SK-N-SH (cell line): ENCODE measurements at regions not wholly inside any gene's neighbourhood (a gene's known extent, or its start where the extent isn't known, plus 50 kb on each side); places are given as distances from the start of the nearest gene placed in this dataset.

ENCODE experiments used
- CTCF ChIA-PET: fragments of 300-600, 350-600 bp; formaldehyde crosslinking; extraction: SDS; loops from one replicate; lab custom pipeline; 2021; lab: Yijun Ruan, JAX
- POLR2A ChIA-PET: fragments of 350-600 bp; sonication (Branson Sonifier 250); formaldehyde crosslinking; extraction: SDS; loops from one replicate; lab custom pipeline; 2020; ENCODE audit warnings: antibody characterized with exemption, inconsistent platforms; lab: Yijun Ruan, JAX
- DNase-seq: peaks from one replicate; pipeline ENCODE4 v3.0.0; 2012
- H2AFZ ChIP-seq: fragments of 200-600 bp; sonication (generic); 2 replicates; pipeline ENCODE4 v1.8.1; 2016; ENCODE audit warnings: antibody characterized with exemption, mild to moderate bottlenecking, low read depth
- H3F3A ChIP-seq: fragments of 200-600 bp; sonication (generic); replicated peaks from 2 replicates; pipeline ENCODE3; 2016; ENCODE audit warnings: antibody characterized with exemption, mild to moderate bottlenecking; ENCODE audit not compliant: insufficient read depth
- H3K27ac ChIP-seq, 2 experiments: fragments of 200-500 bp in 1 of 2; fragments of 200-600 bp in 1 of 2; sonication (Bioruptor generic) in 1 of 2; sonication (generic), shearing (Covaris generic) in 1 of 2; 2 replicates each; pipeline versions ENCODE4 v1.5.1 to v1.6.1; 2014 to 2016; ENCODE audit warnings: low read depth in 2 of 2, inconsistent platforms in 1 of 2, low read length in 1 of 2, mild to moderate bottlenecking in 1 of 2, mixed read lengths in 1 of 2
- H3K27me3 ChIP-seq: fragments of 200-600 bp; sonication (generic), shearing (Covaris generic); 2 replicates; pipeline ENCODE4 v1.6.1; 2016; ENCODE audit warnings: mixed run types; ENCODE audit not compliant: insufficient read depth
- H3K36me3 ChIP-seq, 2 experiments: fragments of 200-500 bp in 1 of 2; fragments of 200-600 bp in 1 of 2; sonication (Bioruptor generic) in 1 of 2; sonication (generic) in 1 of 2; replicated peaks in 1 of 2; 2 replicates each; pipeline versions ENCODE3 to v1.5.1; 2014 to 2016; ENCODE audit warnings: low read length in 1 of 2, mild to moderate bottlenecking in 1 of 2; ENCODE audit not compliant: insufficient read depth in 2 of 2, control insufficient read depth in 1 of 2
- H3K4me1 ChIP-seq, 2 experiments: fragments of 200-500 bp in 1 of 2; fragments of 200-600 bp in 1 of 2; sonication (Bioruptor generic) in 1 of 2; sonication (generic), shearing (Covaris generic) in 1 of 2; 2 replicates each; pipeline versions ENCODE4 v1.5.1 to v1.6.1; 2014 to 2016; ENCODE audit warnings: low read depth in 1 of 2, low read length in 1 of 2, mixed run types in 1 of 2; ENCODE audit not compliant: insufficient read depth in 2 of 2, control insufficient read depth in 1 of 2
- H3K4me2 ChIP-seq: fragments of 200-600 bp; sonication (generic), shearing (Covaris generic); 2 replicates; pipeline ENCODE4 v1.6.1; 2017; ENCODE audit warnings: mixed run types
- H3K4me3 ChIP-seq, 2 experiments: fragments of 200-500 bp in 1 of 2; fragments of 200-600 bp in 1 of 2; sonication (Bioruptor generic) in 1 of 2; sonication (generic), shearing (Covaris generic) in 1 of 2; 2 replicates each; pipeline versions ENCODE4 v1.5.1 to v1.8.1; 2014 to 2016; ENCODE audit warnings: low read depth in 2 of 2, inconsistent platforms in 1 of 2, low read length in 1 of 2, mild to moderate bottlenecking in 1 of 2, mixed read lengths in 1 of 2, moderate library complexity in 1 of 2
- H3K79me2 ChIP-seq: fragments of 200-600 bp; sonication (generic); 2 replicates; pipeline ENCODE4 v1.8.1; 2017; ENCODE audit warnings: mild to moderate bottlenecking; ENCODE audit not compliant: insufficient read depth
- H3K9ac ChIP-seq: fragments of 200-600 bp; sonication (generic); 2 replicates; pipeline ENCODE4 v1.6.1; 2017; ENCODE audit warnings: mixed run types
- H3K9me2 ChIP-seq: fragments of 200-600 bp; sonication (generic); 2 replicates; pipeline ENCODE4 v1.6.1; 2017; ENCODE audit warnings: mixed run types
- H3K9me3 ChIP-seq: fragments of 200-600 bp; sonication (generic); 2 replicates; pipeline ENCODE4 v1.6.1; 2017; ENCODE audit warnings: mixed run types, mild to moderate bottlenecking, moderate library complexity
- H4K20me1 ChIP-seq: fragments of 200-600 bp; sonication (generic); 2 replicates; pipeline ENCODE4 v1.6.1; 2017; ENCODE audit warnings: mild to moderate bottlenecking, mixed run types; ENCODE audit not compliant: insufficient read depth
- EP300 ChIP-seq, 2 experiments: IDR thresholded peaks; 2 replicates each; pipeline versions ENCODE4 v1.4.0 to v1.6.1; 2012; ENCODE audit warnings: borderline replicate concordance in 1 of 2, low read depth in 1 of 2, low read length in 1 of 2
- FOXJ3 ChIP-seq: sonication (generic); formaldehyde crosslinking; IDR thresholded peaks from 2 replicates; pipeline ENCODE4 v1.5.1; 2020; ENCODE audit warnings: mild to moderate bottlenecking, missing genetic modification reagents
- GABPA ChIP-seq: IDR thresholded peaks from 2 replicates; pipeline ENCODE4 v1.4.0; 2012; ENCODE audit warnings: low read depth, mild to moderate bottlenecking
- GATA2 ChIP-seq: sonication (generic); formaldehyde crosslinking; IDR thresholded peaks from 2 replicates; pipeline ENCODE4 v1.5.0; 2020; ENCODE audit warnings: mild to moderate bottlenecking, missing genetic modification reagents
- JUND ChIP-seq: IDR thresholded peaks from 2 replicates; pipeline ENCODE4 v1.4.0; 2012
- MEF2A ChIP-seq: IDR thresholded peaks from 2 replicates; pipeline ENCODE4 v1.4.0; 2012; ENCODE audit warnings: low read depth, borderline replicate concordance
- MXI1 ChIP-seq: IDR thresholded peaks from 2 replicates; pipeline ENCODE4 v1.6.1; 2012; ENCODE audit warnings: mild to moderate bottlenecking, low read depth, low read length, improper control_type of control experiment
- NFIC ChIP-seq: IDR thresholded peaks from 2 replicates; pipeline ENCODE4 v1.4.0; 2012; ENCODE audit warnings: borderline replicate concordance
- NRF1 ChIP-seq: IDR thresholded peaks from 2 replicates; pipeline ENCODE4 v1.6.1; 2012; ENCODE audit warnings: low read depth, mild to moderate bottlenecking, low read length
- RAD21 ChIP-seq: IDR thresholded peaks from 2 replicates; pipeline ENCODE4 v1.6.1; 2012; ENCODE audit warnings: mild to moderate bottlenecking, low read length
- RXRA ChIP-seq: IDR thresholded peaks from 2 replicates; pipeline ENCODE4 v1.4.0; 2012; ENCODE audit warnings: low read depth, mild to moderate bottlenecking, borderline replicate concordance
- SMC3 ChIP-seq: IDR thresholded peaks from 2 replicates; pipeline ENCODE4 v1.6.1; 2012; ENCODE audit warnings: low read depth, low read length, improper control_type of control experiment
- TCF12 ChIP-seq: IDR thresholded peaks from 2 replicates; pipeline ENCODE4 v1.4.0; 2012
- WGBS: methylation state at CpG from one replicate; pipeline ENCODE4 v1.1.6; 2017; ENCODE audit warnings: low lambda C conversion rate; 5-methylcytosine and 5-hydroxymethylcytosine counted together
- TF ChIP-seq, protein P1 (sequence below): IDR thresholded peaks from 2 replicates; pipeline ENCODE4 v1.6.1; 2012; ENCODE audit warnings: mild to moderate bottlenecking, low read depth, low read length, moderate library complexity
- TF ChIP-seq, protein P2 (sequence below): IDR thresholded peaks from 2 replicates; pipeline ENCODE4 v1.4.0; 2012; ENCODE audit warnings: low read depth, borderline replicate concordance
- TF ChIP-seq, protein P3 (sequence below): fragments of 150-350 bp; IDR thresholded peaks from 2 replicates; pipeline ENCODE4 v1.6.1; 2017; ENCODE audit warnings: antibody characterized with exemption, low read length, low read depth, borderline replicate concordance
- TF ChIP-seq, protein P4 (sequence below): IDR thresholded peaks from 2 replicates; pipeline ENCODE4 v1.4.0; 2012; ENCODE audit warnings: low read depth
- TF ChIP-seq, protein P5 (sequence below): fragments of 200-600 bp; sonication (generic); IDR thresholded peaks from 2 replicates; pipeline ENCODE4 v1.6.1; 2017; ENCODE audit warnings: antibody characterized with exemption, mild to moderate bottlenecking, moderate library complexity

DNA sequence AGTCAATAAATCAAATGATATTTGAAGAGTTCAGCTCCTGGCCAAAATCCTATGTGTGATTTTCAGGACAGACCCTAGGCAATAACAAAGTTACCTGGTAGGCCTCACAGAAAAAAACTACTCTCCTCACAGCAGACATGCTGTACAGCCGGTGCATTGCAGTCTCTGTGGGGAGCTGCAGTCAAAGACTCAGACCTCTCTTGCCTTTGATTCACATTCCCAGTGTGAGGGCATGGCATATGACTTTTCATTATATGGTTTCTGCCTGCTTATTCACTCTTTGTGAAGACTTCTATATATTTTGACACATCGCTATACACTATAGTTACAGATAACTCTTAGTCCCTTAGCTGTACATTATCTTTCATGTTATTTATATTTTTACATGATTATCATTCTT, 2684.3 kb upstream of the PCDH20 start (continued):
- TF ChIP-seq, protein P1, sequence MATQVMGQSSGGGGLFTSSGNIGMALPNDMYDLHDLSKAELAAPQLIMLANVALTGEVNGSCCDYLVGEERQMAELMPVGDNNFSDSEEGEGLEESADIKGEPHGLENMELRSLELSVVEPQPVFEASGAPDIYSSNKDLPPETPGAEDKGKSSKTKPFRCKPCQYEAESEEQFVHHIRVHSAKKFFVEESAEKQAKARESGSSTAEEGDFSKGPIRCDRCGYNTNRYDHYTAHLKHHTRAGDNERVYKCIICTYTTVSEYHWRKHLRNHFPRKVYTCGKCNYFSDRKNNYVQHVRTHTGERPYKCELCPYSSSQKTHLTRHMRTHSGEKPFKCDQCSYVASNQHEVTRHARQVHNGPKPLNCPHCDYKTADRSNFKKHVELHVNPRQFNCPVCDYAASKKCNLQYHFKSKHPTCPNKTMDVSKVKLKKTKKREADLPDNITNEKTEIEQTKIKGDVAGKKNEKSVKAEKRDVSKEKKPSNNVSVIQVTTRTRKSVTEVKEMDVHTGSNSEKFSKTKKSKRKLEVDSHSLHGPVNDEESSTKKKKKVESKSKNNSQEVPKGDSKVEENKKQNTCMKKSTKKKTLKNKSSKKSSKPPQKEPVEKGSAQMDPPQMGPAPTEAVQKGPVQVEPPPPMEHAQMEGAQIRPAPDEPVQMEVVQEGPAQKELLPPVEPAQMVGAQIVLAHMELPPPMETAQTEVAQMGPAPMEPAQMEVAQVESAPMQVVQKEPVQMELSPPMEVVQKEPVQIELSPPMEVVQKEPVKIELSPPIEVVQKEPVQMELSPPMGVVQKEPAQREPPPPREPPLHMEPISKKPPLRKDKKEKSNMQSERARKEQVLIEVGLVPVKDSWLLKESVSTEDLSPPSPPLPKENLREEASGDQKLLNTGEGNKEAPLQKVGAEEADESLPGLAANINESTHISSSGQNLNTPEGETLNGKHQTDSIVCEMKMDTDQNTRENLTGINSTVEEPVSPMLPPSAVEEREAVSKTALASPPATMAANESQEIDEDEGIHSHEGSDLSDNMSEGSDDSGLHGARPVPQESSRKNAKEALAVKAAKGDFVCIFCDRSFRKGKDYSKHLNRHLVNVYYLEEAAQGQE = no peak
- no peak for TF ChIP-seq RAD21
- no peak for TF ChIP-seq SMC3
- no peak for TF ChIP-seq EP300 (IDR thresholded peaks at IDR 0.05; ENCODE audit: borderline replicate concordance in 1 of 2, low read depth in 1 of 2, low read length in 1 of 2)
- TF ChIP-seq NRF1 = no peak
- TF ChIP-seq JUND = no peak
- TF ChIP-seq NFIC = no peak
- TF ChIP-seq, protein P2, sequence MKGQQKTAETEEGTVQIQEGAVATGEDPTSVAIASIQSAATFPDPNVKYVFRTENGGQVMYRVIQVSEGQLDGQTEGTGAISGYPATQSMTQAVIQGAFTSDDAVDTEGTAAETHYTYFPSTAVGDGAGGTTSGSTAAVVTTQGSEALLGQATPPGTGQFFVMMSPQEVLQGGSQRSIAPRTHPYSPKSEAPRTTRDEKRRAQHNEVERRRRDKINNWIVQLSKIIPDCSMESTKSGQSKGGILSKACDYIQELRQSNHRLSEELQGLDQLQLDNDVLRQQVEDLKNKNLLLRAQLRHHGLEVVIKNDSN = no peak
- TF ChIP-seq, protein P3, sequence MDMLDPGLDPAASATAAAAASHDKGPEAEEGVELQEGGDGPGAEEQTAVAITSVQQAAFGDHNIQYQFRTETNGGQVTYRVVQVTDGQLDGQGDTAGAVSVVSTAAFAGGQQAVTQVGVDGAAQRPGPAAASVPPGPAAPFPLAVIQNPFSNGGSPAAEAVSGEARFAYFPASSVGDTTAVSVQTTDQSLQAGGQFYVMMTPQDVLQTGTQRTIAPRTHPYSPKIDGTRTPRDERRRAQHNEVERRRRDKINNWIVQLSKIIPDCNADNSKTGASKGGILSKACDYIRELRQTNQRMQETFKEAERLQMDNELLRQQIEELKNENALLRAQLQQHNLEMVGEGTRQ = no peak
- TF ChIP-seq, all 33 proteins: peak for 0

DNA sequence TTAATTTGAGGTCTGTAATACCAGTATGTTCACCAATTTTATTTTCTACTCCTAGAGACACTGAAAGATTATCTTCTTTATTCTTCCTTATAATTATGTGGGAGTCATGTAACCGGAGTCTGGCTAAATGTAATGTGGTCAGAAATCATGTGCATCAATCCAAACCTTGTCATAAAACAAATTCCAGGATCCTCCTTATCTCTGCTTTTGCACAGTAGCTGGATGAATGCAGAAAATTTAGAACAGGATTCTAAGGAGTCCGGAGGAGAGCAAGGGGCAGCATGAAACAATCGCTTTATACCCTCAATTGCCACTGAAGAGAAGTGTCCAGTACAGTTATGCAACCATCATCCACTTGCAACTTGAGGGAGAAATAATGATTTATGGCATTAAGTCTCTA, 2674.7 kb upstream of the PCDH20 start:
- no peaks in the 10 kb centered on the region for H3K36me3 ChIP-seq
- CTCF ChIA-PET = no interaction called here
- H3K4me2 ChIP-seq = no peak overlapping the region
- H3K9me2 ChIP-seq = no peaks in the 10 kb centered on the region
- H3F3A ChIP-seq = no peaks in the 10 kb centered on the region
- H2AFZ ChIP-seq = no peak overlapping the region
- DNase-seq = no peak
- WGBS = 79% methylated on average over 3 of the region's 3 CpGs
- H4K20me1 ChIP-seq = no peaks in the 10 kb centered on the region
- POLR2A ChIA-PET = no interaction called here
- no peaks in the 10 kb centered on the region for H3K4me1 ChIP-seq
- no peaks in the 10 kb centered on the region for H3K27me3 ChIP-seq
- no peaks in the 10 kb centered on the region for H3K9me3 ChIP-seq
- H3K27ac ChIP-seq = no peak overlapping the region
- H3K4me3 ChIP-seq = no peak overlapping the region
- H3K79me2 ChIP-seq = no peaks in the 10 kb centered on the region
- no peak for TF ChIP-seq RXRA
- TF ChIP-seq FOXJ3 (CRISPR knock-in tag) = no peak
- TF ChIP-seq TCF12 = no peak
- TF ChIP-seq, protein P3 = no peak
- TF ChIP-seq, protein P4, sequence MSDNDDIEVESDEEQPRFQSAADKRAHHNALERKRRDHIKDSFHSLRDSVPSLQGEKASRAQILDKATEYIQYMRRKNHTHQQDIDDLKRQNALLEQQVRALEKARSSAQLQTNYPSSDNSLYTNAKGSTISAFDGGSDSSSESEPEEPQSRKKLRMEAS = no peak
- TF ChIP-seq, protein P5, sequence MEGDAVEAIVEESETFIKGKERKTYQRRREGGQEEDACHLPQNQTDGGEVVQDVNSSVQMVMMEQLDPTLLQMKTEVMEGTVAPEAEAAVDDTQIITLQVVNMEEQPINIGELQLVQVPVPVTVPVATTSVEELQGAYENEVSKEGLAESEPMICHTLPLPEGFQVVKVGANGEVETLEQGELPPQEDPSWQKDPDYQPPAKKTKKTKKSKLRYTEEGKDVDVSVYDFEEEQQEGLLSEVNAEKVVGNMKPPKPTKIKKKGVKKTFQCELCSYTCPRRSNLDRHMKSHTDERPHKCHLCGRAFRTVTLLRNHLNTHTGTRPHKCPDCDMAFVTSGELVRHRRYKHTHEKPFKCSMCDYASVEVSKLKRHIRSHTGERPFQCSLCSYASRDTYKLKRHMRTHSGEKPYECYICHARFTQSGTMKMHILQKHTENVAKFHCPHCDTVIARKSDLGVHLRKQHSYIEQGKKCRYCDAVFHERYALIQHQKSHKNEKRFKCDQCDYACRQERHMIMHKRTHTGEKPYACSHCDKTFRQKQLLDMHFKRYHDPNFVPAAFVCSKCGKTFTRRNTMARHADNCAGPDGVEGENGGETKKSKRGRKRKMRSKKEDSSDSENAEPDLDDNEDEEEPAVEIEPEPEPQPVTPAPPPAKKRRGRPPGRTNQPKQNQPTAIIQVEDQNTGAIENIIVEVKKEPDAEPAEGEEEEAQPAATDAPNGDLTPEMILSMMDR = no peak
- TF ChIP-seq MEF2A = no peak
- TF ChIP-seq, protein P2 = no peak
- TF ChIP-seq GATA2 = no peak
- no peak for TF ChIP-seq MXI1
- TF ChIP-seq RAD21 = no peak
- no peak for TF ChIP-seq NFIC
- no peak for TF ChIP-seq EP300 (IDR thresholded peaks at IDR 0.05; ENCODE audit: borderline replicate concordance in 1 of 2, low read depth in 1 of 2, low read length in 1 of 2)
- no peak for TF ChIP-seq GABPA
- no peak for TF ChIP-seq NRF1
- H3K9ac ChIP-seq = no peak overlapping the region
